H1 (cell line): ENCODE measurements at regions not wholly inside any gene's neighbourhood (a gene's known extent, or its start where the extent isn't known, plus 50 kb on each side); places are given as distances from the start of the nearest gene placed in this dataset.

Source experiments
- CTCF ChIA-PET: fragments of 300-600 bp; sonication (Branson Sonifier 250); formaldehyde crosslinking; loops from one replicate; lab custom pipeline; 2021; ENCODE audit not compliant: partially characterized antibody; lab: Charles Lee
- POLR2A ChIA-PET: fragments of 300-600 bp; sonication (Branson Sonifier 250); formaldehyde crosslinking; loops from one replicate; lab custom pipeline; 2021; ENCODE audit warnings: inconsistent platforms; ENCODE audit not compliant: partially characterized antibody; lab: Charles Lee
- DNase-seq, 2 experiments: peaks; one replicate each; pipeline versions ENCODE4 v3.0.0 to v3.0.0-alpha.2; 2010 to 2022; ENCODE audit warnings: low spot score in 2 of 2, low read depth in 1 of 2, mixed read lengths in 1 of 2
- FAIRE-seq: peaks from 2 replicates; lab custom pipeline; 2011; peaks lifted over from hg19 to GRCh38; lab: Jason Lieb, UNC
- H2AFZ ChIP-seq: 2 replicates; pipeline ENCODE4 v1.8.1; 2012; ENCODE audit warnings: low read length, inconsistent platforms
- H2AK5ac ChIP-seq: 2 replicates; pipeline ENCODE4 v1.6.1; 2013; ENCODE audit warnings: low read depth, low read length
- H2BK120ac ChIP-seq: replicated peaks from 2 replicates; pipeline ENCODE3; 2013; ENCODE audit warnings: low read depth, low read length, inconsistent platforms
- H2BK12ac ChIP-seq: 2 replicates; pipeline ENCODE4 v1.6.1; 2013; ENCODE audit warnings: low read depth, low read length
- H2BK15ac ChIP-seq: 2 replicates; pipeline ENCODE4 v1.6.1; 2013; ENCODE audit warnings: low read length
- H2BK20ac ChIP-seq: 2 replicates; pipeline ENCODE4 v1.6.1; 2013; ENCODE audit warnings: low read length
- H2BK5ac ChIP-seq: 2 replicates; pipeline ENCODE4 v1.6.1; 2013; ENCODE audit warnings: low read depth, low read length
- H3K14ac ChIP-seq: 2 replicates; pipeline ENCODE4 v1.6.1; 2013; ENCODE audit warnings: inconsistent platforms; ENCODE audit not compliant: insufficient read length
- H3K18ac ChIP-seq: 2 replicates; pipeline ENCODE4 v1.6.1; 2013; ENCODE audit warnings: low read length; ENCODE audit errors: extremely low read depth
- H3K23ac ChIP-seq: 2 replicates; pipeline ENCODE4 v1.6.1; 2013; ENCODE audit warnings: inconsistent platforms; ENCODE audit not compliant: insufficient read length
- H3K23me2 ChIP-seq: 2 replicates; pipeline ENCODE4 v1.6.1; 2013; ENCODE audit warnings: low read depth, low read length
- H3K27ac ChIP-seq: 2 replicates; pipeline ENCODE4 v1.6.1; 2011; ENCODE audit warnings: low read depth, low read length, inconsistent platforms
- H3K27me3 ChIP-seq, 4 experiments: replicated peaks in 1 of 4; 1 replicate in 1 of 4; 2 replicates in 3 of 4; pipeline versions ENCODE4 v1.6.1 to v1.8.1; 2011 to 2013; ENCODE audit warnings: low read length in 3 of 4, mild to moderate bottlenecking in 3 of 4, inconsistent platforms in 2 of 4, mixed read lengths in 2 of 4, moderate library complexity in 1 of 4; ENCODE audit not compliant: control insufficient read depth in 3 of 4, insufficient read depth in 3 of 4; ENCODE audit errors: extremely low read depth in 1 of 4
- H3K36me3 ChIP-seq, 4 experiments: 2 replicates each; pipeline versions ENCODE4 v1.6.1 to v1.8.1; 2011 to 2013; ENCODE audit warnings: mild to moderate bottlenecking in 4 of 4, low read length in 3 of 4, moderate library complexity in 2 of 4, control low read depth in 1 of 4, inconsistent platforms in 1 of 4; ENCODE audit not compliant: insufficient read depth in 4 of 4, control insufficient read depth in 2 of 4
- H3K4ac ChIP-seq: replicated peaks from 2 replicates; pipeline ENCODE3; 2013; ENCODE audit warnings: low read length, low read depth, mixed read lengths, inconsistent platforms; ENCODE audit not compliant: insufficient read length
- H3K4me1 ChIP-seq, 4 experiments: replicated peaks in 1 of 4; 1 replicate in 1 of 4; 2 replicates in 3 of 4; pipeline versions ENCODE4 v1.6.1 to v1.8.1; 2011 to 2013; ENCODE audit warnings: low read length in 3 of 4, inconsistent platforms in 2 of 4, mixed read lengths in 1 of 4; ENCODE audit not compliant: insufficient read depth in 4 of 4, control insufficient read depth in 3 of 4
- H3K4me2 ChIP-seq, 2 experiments: 2 replicates each; pipeline versions ENCODE4 v1.6.1 to v1.8.1; 2011 to 2013; ENCODE audit warnings: low read depth in 2 of 2, low read length in 2 of 2, control low read depth in 1 of 2, inconsistent platforms in 1 of 2, mild to moderate bottlenecking in 1 of 2; ENCODE audit not compliant: insufficient read depth in 1 of 2
- H3K4me3 ChIP-seq, 4 experiments: fragments of 200-600, 300-600 bp in 1 of 4; sonication (generic), shearing (Covaris generic), sonication (Bioruptor Twin) in 1 of 4; 2 replicates each; pipeline versions ENCODE4 v1.5.1 to v1.8.1; 2011 to 2016; ENCODE audit warnings: low read length in 4 of 4, low read depth in 3 of 4, control low read depth in 2 of 4, inconsistent platforms in 2 of 4, mild to moderate bottlenecking in 2 of 4, mixed read lengths in 1 of 4, moderate library complexity in 1 of 4; ENCODE audit not compliant: insufficient read depth in 2 of 4; ENCODE audit errors: extremely low read depth in 1 of 4
- H3K56ac ChIP-seq: replicated peaks from 2 replicates; pipeline ENCODE3; 2013; ENCODE audit warnings: low read depth, mild to moderate bottlenecking, mixed read lengths, low read length, inconsistent platforms; ENCODE audit not compliant: insufficient read length
- H3K79me1 ChIP-seq: 2 replicates; pipeline ENCODE4 v1.6.1; 2013; ENCODE audit warnings: low read depth, low read length, control low read depth
- H3K79me2 ChIP-seq, 2 experiments: 2 replicates each; pipeline versions ENCODE4 v1.6.1 to v1.8.1; 2012 to 2013; ENCODE audit warnings: low read length in 2 of 2, mild to moderate bottlenecking in 2 of 2, inconsistent platforms in 1 of 2; ENCODE audit not compliant: insufficient read depth in 2 of 2, control insufficient read depth in 1 of 2
- H3K9ac ChIP-seq, 4 experiments: replicated peaks in 1 of 4; 1 replicate in 1 of 4; 2 replicates in 3 of 4; pipeline versions ENCODE4 v1.6.1 to v1.8.1; 2011 to 2013; ENCODE audit warnings: low read depth in 3 of 4, low read length in 3 of 4, control low read depth in 2 of 4, mild to moderate bottlenecking in 2 of 4, moderate library complexity in 2 of 4, inconsistent platforms in 1 of 4; ENCODE audit errors: extremely low read depth in 1 of 4
- H3K9me3 ChIP-seq, 2 experiments: 2 replicates each; pipeline versions ENCODE4 v1.6.1 to v1.8.1; 2012 to 2013; ENCODE audit warnings: mild to moderate bottlenecking in 2 of 2, moderate library complexity in 2 of 2, control low read depth in 1 of 2, inconsistent platforms in 1 of 2, low read depth in 1 of 2, low read length in 1 of 2, mixed read lengths in 1 of 2; ENCODE audit not compliant: insufficient read depth in 2 of 2
- H4K20me1 ChIP-seq, 2 experiments: replicated peaks in 1 of 2; 2 replicates each; pipeline versions ENCODE3 to v1.8.1; 2011 to 2013; ENCODE audit warnings: inconsistent platforms in 2 of 2, low read length in 2 of 2, mild to moderate bottlenecking in 1 of 2; ENCODE audit not compliant: insufficient read depth in 2 of 2, control insufficient read depth in 1 of 2
- H4K5ac ChIP-seq: 2 replicates; pipeline ENCODE4 v1.6.1; 2013; ENCODE audit warnings: low read length, low read depth, mixed read lengths, inconsistent platforms; ENCODE audit not compliant: insufficient read length
- H4K8ac ChIP-seq: 2 replicates; pipeline ENCODE4 v1.8.0; 2013; ENCODE audit warnings: mild to moderate bottlenecking, moderate library complexity, low read length, inconsistent platforms; ENCODE audit not compliant: insufficient read depth; ENCODE audit errors: extremely low read depth
- H4K91ac ChIP-seq: replicated peaks from 2 replicates; pipeline ENCODE3; 2013; ENCODE audit warnings: low read length, mixed read lengths, inconsistent platforms; ENCODE audit not compliant: insufficient read length
- RBBP5 ChIP-seq: IDR thresholded peaks from 2 replicates; pipeline ENCODE4 v1.7.1; 2012; ENCODE audit warnings: low read depth, mild to moderate bottlenecking, inconsistent platforms, low read length, moderate library complexity, borderline replicate concordance
- RFX5 ChIP-seq: IDR thresholded peaks from 2 replicates; pipeline ENCODE4 v1.6.1; 2011; ENCODE audit warnings: low read depth, low read length, improper control_type of control experiment, borderline replicate concordance
- TAF7 ChIP-seq: optimal IDR thresholded peaks from 2 replicates; pipeline ENCODE3; 2011; ENCODE audit warnings: low read depth, mild to moderate bottlenecking, inconsistent platforms, low read length, moderate library complexity, borderline replicate concordance
- WGBS, 2 experiments: shearing (Covaris generic) in 1 of 2; methylation state at CpG; one replicate each; pipeline versions ENCODE4 v1.1.6 to v1.1.7; 2013 to 2015; ENCODE audit warnings: low lambda C conversion rate in 2 of 2, mixed read lengths in 2 of 2, inconsistent platforms in 1 of 2, low coverage in 1 of 2, missing lambda C conversion rate in 1 of 2; ENCODE audit not compliant: insufficient replicate concordance in 2 of 2, insufficient coverage in 1 of 2, insufficient read length in 1 of 2; ENCODE audit errors: extremely low coverage in 1 of 2, missing lambda C conversion rate in 1 of 2; 5-methylcytosine and 5-hydroxymethylcytosine counted together
- TF ChIP-seq, protein P1 (sequence below): IDR thresholded peaks from 2 replicates; pipeline ENCODE4 v1.6.1; 2011; ENCODE audit warnings: low read length, improper control_type of control experiment

DNA sequence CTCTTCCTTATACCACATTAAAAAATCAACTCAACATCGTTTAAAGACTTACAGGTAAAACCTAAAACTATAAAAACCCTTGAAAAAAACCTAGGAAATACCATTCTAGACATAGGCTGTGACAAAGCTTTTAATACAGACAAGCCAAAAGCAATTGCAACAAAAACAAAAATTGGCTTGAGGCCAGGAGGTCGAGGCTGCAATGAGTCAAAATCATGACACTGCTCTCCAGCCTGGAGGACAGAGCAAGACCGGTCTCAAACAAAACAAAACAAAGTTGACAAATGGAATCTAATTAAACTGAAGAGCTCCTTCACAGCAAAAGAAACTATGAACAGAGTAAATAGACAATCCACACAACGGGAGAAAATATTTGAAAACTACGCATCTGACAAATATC lies 1057.8 kb downstream of the FSCB start:
- CTCF ChIA-PET = no interaction called here
- no peak overlapping the region for H4K91ac ChIP-seq
- H3K56ac ChIP-seq = no peak overlapping the region
- H3K4me3 ChIP-seq = no peak overlapping the region
- H4K8ac ChIP-seq = no peak overlapping the region
- no peak overlapping the region for H2BK12ac ChIP-seq
- H3K9me3 ChIP-seq = 0 out of 4 replicates have a peak, but pooled peaks cover 0 to 4% of the 10 kb centered on the region in 2 experiments
- no peak overlapping the region for H3K27ac ChIP-seq
- no peak overlapping the region for H3K9ac ChIP-seq
- no peaks in the 10 kb centered on the region for H3K36me3 ChIP-seq
- H3K23me2 ChIP-seq = no peaks in the 10 kb centered on the region
- H3K4me2 ChIP-seq = no peak overlapping the region
- TF ChIP-seq RBBP5 (no peak), TAF7 (no peak), RFX5 (no peak)
- TF ChIP-seq, protein P1, sequence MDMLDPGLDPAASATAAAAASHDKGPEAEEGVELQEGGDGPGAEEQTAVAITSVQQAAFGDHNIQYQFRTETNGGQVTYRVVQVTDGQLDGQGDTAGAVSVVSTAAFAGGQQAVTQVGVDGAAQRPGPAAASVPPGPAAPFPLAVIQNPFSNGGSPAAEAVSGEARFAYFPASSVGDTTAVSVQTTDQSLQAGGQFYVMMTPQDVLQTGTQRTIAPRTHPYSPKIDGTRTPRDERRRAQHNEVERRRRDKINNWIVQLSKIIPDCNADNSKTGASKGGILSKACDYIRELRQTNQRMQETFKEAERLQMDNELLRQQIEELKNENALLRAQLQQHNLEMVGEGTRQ = no peak
- no peak overlapping the region for H2BK5ac ChIP-seq
- no peak overlapping the region for H3K23ac ChIP-seq
- no peak overlapping the region for H3K14ac ChIP-seq
- no peak overlapping the region for H2AK5ac ChIP-seq
- FAIRE-seq (no peak), DNase-seq (no peak)
- no peak overlapping the region for H3K18ac ChIP-seq
- H3K4me1 ChIP-seq = no peaks in the 10 kb centered on the region
- H4K5ac ChIP-seq = no peak overlapping the region
- H3K27me3 ChIP-seq = no peaks in the 10 kb centered on the region
- 86% methylated on average over 5 of the region's 5 CpGs; no CpG with 5 or more reads in 1 of the 2 experiments for WGBS, 2 experiments
- POLR2A ChIA-PET = no interaction called here
- no peak overlapping the region for H3K4ac ChIP-seq
- H2BK20ac ChIP-seq = no peak overlapping the region
- no peak overlapping the region for H2BK15ac ChIP-seq
- no peaks in the 10 kb centered on the region for H4K20me1 ChIP-seq
- H3K79me2 ChIP-seq = no peaks in the 10 kb centered on the region
- no peak overlapping the region for H2BK120ac ChIP-seq
- no peaks in the 10 kb centered on the region for H3K79me1 ChIP-seq
- no peak overlapping the region for H2AFZ ChIP-seq
